ENCODE measurements at regions not wholly inside any gene's neighbourhood (a gene's known extent, or its start where the extent isn't known, plus 50 kb on each side); places are given as distances from the start of the nearest gene placed in this dataset.
"Not testable (repeated sequence)": the region's sequence is repeated elsewhere in the genome, so short reads cannot be mapped to it uniquely, and the experiment has no call there.

- DNase-seq (ENCODE audit: low spot score), result not testable (repeated sequence)
Observed at GRCh38 chr14:105662043-105662442, 135.7 kb downstream of the TMEM121 start.

- DNase-seq (ENCODE audit: low spot score), result not testable (repeated sequence)
Observed at GRCh38 chr14:105662592-105662991, 136.2 kb downstream of the TMEM121 start.

- DNase-seq (ENCODE audit: low spot score), result not testable (repeated sequence)
Observed at GRCh38 chr14:105663323-105663722, 136.9 kb downstream of the TMEM121 start.

- not testable (repeated sequence) for DNase-seq (ENCODE audit: low spot score)
Observed at GRCh38 chr14:105663818-105664596, 137.6 kb downstream of the TMEM121 start.

GRCh38 chr14:105664691-105665090, 138.3 kb downstream of the TMEM121 start:
- DNase-seq (ENCODE audit: low spot score), result no peak

- no peak for DNase-seq (ENCODE audit: low spot score)
Observed at GRCh38 chr14:105665247-105665950, 139.0 kb downstream of the TMEM121 start.

- no peak for DNase-seq (ENCODE audit: low spot score)
Observed at GRCh38 chr14:105665951-105666277, 139.5 kb downstream of the TMEM121 start.

GRCh38 chr14:105666420-105666819, 140.0 kb downstream of the TMEM121 start:
- DNase-seq (ENCODE audit: low spot score), result no peak

- not testable (repeated sequence) for DNase-seq (ENCODE audit: low spot score)
Observed at GRCh38 chr14:105666991-105667662, 140.7 kb downstream of the TMEM121 start.

- not testable (repeated sequence) for DNase-seq (ENCODE audit: low spot score)
Observed at GRCh38 chr14:105667663-105668020, 141.3 kb downstream of the TMEM121 start.

- DNase-seq (ENCODE audit: low spot score), result not testable (repeated sequence)
Observed at GRCh38 chr14:105668021-105668420, 141.6 kb downstream of the TMEM121 start.

- DNase-seq (ENCODE audit: low spot score), result not testable (repeated sequence)
Observed at GRCh38 chr14:105668471-105669230, 142.3 kb downstream of the TMEM121 start.

GRCh38 chr14:105669231-105669610, 142.8 kb downstream of the TMEM121 start:
- not testable (repeated sequence) for DNase-seq (ENCODE audit: low spot score)

GRCh38 chr14:105669646-105670045, 143.3 kb downstream of the TMEM121 start:
- not testable (repeated sequence) for DNase-seq (ENCODE audit: low spot score)

GRCh38 chr14:105672450-105673200, 146.2 kb downstream of the TMEM121 start:
- DNase-seq (ENCODE audit: low spot score), result not testable (repeated sequence)

GRCh38 chr14:105675433-105675832, 149.1 kb downstream of the TMEM121 start:
- not testable (repeated sequence) for DNase-seq (ENCODE audit: low spot score)

GRCh38 chr14:105675905-105676670, 149.7 kb downstream of the TMEM121 start:
- not testable (repeated sequence) for DNase-seq (ENCODE audit: low spot score)

- DNase-seq (ENCODE audit: low spot score), result not testable (repeated sequence)
Observed at GRCh38 chr14:105678057-105678456, 151.7 kb downstream of the TMEM121 start.

GRCh38 chr14:105678996-105679958, 152.9 kb downstream of the TMEM121 start:
- DNase-seq (ENCODE audit: low spot score), result not testable (repeated sequence)
